ENCODE measurements at regions not wholly inside any gene's neighbourhood (a gene's known extent, or its start where the extent isn't known, plus 50 kb on each side); places are given as distances from the start of the nearest gene placed in this dataset.

DNA sequence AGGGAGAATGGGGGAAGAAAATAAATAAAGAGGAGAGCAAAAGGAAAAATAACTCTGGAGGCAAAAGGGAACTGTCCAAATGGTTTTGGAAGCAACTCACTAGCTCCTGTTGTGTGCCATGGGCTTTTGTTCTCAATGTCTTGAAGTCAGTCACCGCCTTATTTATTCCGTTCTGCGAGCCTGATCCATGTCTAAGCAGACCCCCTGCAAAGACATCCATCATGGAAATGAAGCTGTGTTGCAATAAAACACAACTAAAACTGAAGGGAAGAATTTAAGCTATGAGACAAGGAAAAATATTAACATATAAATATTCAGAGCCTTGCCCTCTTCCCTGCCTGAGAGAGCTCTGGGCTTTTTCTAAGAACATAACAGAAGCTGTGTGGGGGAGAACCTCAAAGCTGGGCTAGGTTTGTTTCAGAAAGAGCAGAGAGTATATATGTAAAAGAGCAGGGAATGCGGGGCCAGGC, 373.2 kb upstream of the CNR1 start:
- TF ChIP-seq POLR2A (IDR thresholded peaks at IDR 0.05; ENCODE audit: extremely low read depth, insufficient read length) (no peak), MYC (IDR thresholded peaks at IDR 0.05; ENCODE audit: low read depth, low read length) (no peak)
- TF ChIP-seq, protein P1, sequence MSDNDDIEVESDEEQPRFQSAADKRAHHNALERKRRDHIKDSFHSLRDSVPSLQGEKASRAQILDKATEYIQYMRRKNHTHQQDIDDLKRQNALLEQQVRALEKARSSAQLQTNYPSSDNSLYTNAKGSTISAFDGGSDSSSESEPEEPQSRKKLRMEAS (IDR thresholded peaks at IDR 0.05; ENCODE audit: low read depth, low read length): no peak
- TF ChIP-seq, protein P2, sequence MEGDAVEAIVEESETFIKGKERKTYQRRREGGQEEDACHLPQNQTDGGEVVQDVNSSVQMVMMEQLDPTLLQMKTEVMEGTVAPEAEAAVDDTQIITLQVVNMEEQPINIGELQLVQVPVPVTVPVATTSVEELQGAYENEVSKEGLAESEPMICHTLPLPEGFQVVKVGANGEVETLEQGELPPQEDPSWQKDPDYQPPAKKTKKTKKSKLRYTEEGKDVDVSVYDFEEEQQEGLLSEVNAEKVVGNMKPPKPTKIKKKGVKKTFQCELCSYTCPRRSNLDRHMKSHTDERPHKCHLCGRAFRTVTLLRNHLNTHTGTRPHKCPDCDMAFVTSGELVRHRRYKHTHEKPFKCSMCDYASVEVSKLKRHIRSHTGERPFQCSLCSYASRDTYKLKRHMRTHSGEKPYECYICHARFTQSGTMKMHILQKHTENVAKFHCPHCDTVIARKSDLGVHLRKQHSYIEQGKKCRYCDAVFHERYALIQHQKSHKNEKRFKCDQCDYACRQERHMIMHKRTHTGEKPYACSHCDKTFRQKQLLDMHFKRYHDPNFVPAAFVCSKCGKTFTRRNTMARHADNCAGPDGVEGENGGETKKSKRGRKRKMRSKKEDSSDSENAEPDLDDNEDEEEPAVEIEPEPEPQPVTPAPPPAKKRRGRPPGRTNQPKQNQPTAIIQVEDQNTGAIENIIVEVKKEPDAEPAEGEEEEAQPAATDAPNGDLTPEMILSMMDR (IDR thresholded peaks at IDR 0.05; ENCODE audit: low read depth, low read length): no peak
- DNase-seq (ENCODE audit: low read depth): no peak
- no peak overlapping the region for H3K4me3 ChIP-seq (ENCODE audit: low read depth, low read length)

DNA sequence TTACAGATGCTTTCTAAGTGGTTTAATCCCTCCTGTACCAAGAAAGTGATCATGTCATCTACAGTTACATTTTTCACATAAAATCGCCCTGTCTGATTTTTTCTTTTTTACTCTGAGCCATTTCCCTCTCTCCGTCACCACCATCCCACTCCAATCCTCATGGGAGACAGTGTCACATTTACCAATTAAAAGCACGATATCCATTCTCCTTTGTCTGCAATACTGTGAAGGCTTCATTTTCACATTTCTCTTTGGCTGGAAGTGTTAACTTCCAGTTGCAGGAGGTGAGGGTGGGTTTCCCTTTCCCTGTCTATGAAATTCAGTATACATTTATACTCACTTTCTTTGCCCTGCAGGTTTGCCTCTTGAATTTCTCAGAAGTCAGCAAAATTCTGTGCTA, 372.7 kb upstream of the CNR1 start:
- DNase-seq (ENCODE audit: low read depth): no peak
- TF ChIP-seq, protein P2 (IDR thresholded peaks at IDR 0.05; ENCODE audit: low read depth, low read length): no peak
- TF ChIP-seq MYC (IDR thresholded peaks at IDR 0.05; ENCODE audit: low read depth, low read length): no peak
- TF ChIP-seq, protein P1 (IDR thresholded peaks at IDR 0.05; ENCODE audit: low read depth, low read length): no peak
- no peak for TF ChIP-seq POLR2A (IDR thresholded peaks at IDR 0.05; ENCODE audit: extremely low read depth, insufficient read length)

DNA sequence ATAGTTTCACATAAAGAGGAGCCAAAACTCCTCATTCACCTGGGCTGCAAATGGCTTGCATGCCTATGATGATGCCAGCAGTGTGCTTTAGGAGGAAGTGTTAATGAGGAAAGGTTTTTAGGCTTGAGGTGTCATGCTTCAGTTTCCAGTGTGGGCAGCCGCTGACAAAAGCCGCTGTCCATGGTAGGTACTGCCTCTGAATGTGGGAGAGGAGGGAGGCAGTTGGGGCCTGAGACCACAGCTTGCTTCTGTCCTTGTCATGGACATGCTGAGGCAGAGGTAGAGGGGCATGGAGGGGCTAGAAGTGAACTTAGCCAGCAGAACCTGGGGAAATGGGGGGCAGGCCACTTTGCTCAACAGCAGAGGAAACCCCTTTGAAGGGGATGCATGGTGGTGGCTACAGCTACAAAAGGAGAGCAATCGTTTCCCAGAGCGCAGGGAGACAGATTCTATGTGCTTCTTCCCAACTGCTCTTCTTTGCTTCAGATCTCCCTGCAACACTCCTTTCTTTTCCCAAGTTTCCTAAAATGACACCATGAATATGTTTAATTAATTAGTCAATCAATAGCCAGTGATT, 372.1 kb upstream of the CNR1 start:
- H3K4me3 ChIP-seq (ENCODE audit: low read depth, low read length): no peak overlapping the region
- TF ChIP-seq MYC (IDR thresholded peaks at IDR 0.05; ENCODE audit: low read depth, low read length) (no peak), POLR2A (IDR thresholded peaks at IDR 0.05; ENCODE audit: extremely low read depth, insufficient read length) (no peak)
- TF ChIP-seq, protein P2 (IDR thresholded peaks at IDR 0.05; ENCODE audit: low read depth, low read length): no peak
- TF ChIP-seq, protein P1 (IDR thresholded peaks at IDR 0.05; ENCODE audit: low read depth, low read length): no peak
- peak; percentile 49 for DNase-seq (ENCODE audit: low read depth)

More for the DNA sequence above, 372.7 kb upstream of the CNR1 start:
- H3K4me3 ChIP-seq (ENCODE audit: low read depth, low read length): no peak overlapping the region

- no peak for DNase-seq (ENCODE audit: low read depth)
- TF ChIP-seq POLR2A (IDR thresholded peaks at IDR 0.05; ENCODE audit: extremely low read depth, insufficient read length): no peak
- no peak for TF ChIP-seq MYC (IDR thresholded peaks at IDR 0.05; ENCODE audit: low read depth, low read length)
- H3K4me3 ChIP-seq (ENCODE audit: low read depth, low read length): no peak overlapping the region
Measured at GRCh38 chr6:88536071-88536625, 370.0 kb upstream of the CNR1 start.

DNA sequence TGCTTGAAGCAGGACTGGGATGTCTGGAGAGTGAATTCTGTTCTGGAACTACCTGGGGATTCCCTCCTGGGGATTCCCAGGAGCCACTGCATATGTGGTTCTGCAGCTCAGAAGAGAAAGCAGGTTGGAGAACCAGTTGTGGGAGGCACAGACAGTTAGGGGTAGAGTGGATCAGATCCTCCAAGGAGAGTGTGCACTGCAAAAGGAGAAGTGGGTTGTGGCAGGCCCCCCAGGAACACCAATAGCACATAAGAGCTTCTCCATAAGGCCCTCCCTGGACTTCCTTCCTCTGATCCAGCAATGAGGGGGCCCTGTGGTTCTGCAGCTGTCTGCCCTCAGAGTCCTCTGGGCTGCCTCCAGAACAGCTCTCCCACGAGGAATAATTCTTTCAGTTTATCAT, 369.2 kb upstream of the CNR1 start:
- TF ChIP-seq, protein P2 (IDR thresholded peaks at IDR 0.05; ENCODE audit: low read depth, low read length): no peak
- TF ChIP-seq MYC (IDR thresholded peaks at IDR 0.05; ENCODE audit: low read depth, low read length): no peak
- TF ChIP-seq POLR2A (IDR thresholded peaks at IDR 0.05; ENCODE audit: extremely low read depth, insufficient read length): no peak
- TF ChIP-seq, protein P1 (IDR thresholded peaks at IDR 0.05; ENCODE audit: low read depth, low read length): no peak
- H3K4me3 ChIP-seq (ENCODE audit: low read depth, low read length): no peak overlapping the region
- DNase-seq (ENCODE audit: low read depth): peak; percentile 58

DNA sequence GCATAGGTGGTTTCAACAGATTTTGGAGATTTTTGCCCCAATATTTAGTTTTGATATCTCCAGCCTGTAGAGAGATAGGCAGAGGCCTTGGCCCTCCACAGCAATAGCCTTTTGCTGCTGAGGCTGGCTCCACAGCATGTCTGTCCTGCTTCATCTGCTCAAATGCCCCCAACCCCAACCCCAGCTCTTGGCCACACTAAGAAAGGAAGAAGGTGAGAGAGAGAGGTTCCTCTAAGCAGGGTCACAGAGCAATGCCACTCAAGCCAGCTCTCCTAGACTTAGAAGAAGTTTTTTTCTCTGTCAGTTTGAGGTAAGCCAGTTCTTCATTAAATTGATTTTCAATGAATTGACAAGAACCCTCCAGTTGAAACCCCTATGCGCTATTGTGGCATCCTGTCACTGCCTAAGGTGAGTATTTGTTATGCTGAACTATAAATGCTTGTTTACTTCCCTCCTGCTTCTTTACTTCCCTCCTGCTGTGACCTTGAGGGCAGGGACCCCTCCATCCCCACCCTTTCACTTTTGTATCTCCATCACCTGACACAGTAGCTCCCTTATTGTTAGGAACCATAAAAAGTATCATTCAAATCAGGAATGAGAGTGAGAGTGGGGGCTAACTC, 366.2 kb upstream of the CNR1 start:
- no peak overlapping the region for H3K4me3 ChIP-seq (ENCODE audit: low read depth, low read length)
- TF ChIP-seq MYC (IDR thresholded peaks at IDR 0.05; ENCODE audit: low read depth, low read length) (no peak), POLR2A (IDR thresholded peaks at IDR 0.05; ENCODE audit: extremely low read depth, insufficient read length) (no peak)
- TF ChIP-seq, protein P1 (IDR thresholded peaks at IDR 0.05; ENCODE audit: low read depth, low read length): no peak
- TF ChIP-seq, protein P2 (IDR thresholded peaks at IDR 0.05; ENCODE audit: low read depth, low read length): no peak

More for the DNA sequence above, 366.2 kb upstream of the CNR1 start:
- DNase-seq (ENCODE audit: low read depth): no peak
